Parathyroid adenoma (tissue), 2 donors: ENCODE measurements at regions not wholly inside any gene's neighbourhood (a gene's known extent, or its start where the extent isn't known, plus 50 kb on each side); places are given as distances from the start of the nearest gene placed in this dataset.

ENCODE experiments used
- H2AFZ ChIP-seq: fragments of 300-600 bp; sonication (generic); one replicate; pipeline ENCODE4 v1.7.0; 2017; ENCODE audit warnings: antibody characterized with exemption, mild to moderate bottlenecking
- H3K27ac ChIP-seq: fragments of 300-600 bp; sonication (generic); one replicate; pipeline ENCODE4 v1.7.0; 2017
- H3K27me3 ChIP-seq: fragments of 300-600 bp; sonication (generic); one replicate; pipeline ENCODE4 v1.7.0; 2017; ENCODE audit warnings: low read length; ENCODE audit not compliant: control insufficient read depth, insufficient read depth
- H3K36me3 ChIP-seq: fragments of 300-600 bp; sonication (generic); one replicate; pipeline ENCODE4 v1.7.0; 2017; ENCODE audit warnings: low read length; ENCODE audit not compliant: control insufficient read depth, insufficient read depth
- H3K4me1 ChIP-seq: fragments of 300-600 bp; sonication (generic); one replicate; pipeline ENCODE4 v1.7.0; 2017; ENCODE audit warnings: control low read depth
- H3K4me2 ChIP-seq: fragments of 300-600 bp; sonication (generic); one replicate; pipeline ENCODE4 v1.7.0; 2017; ENCODE audit warnings: low read length
- H3K4me3 ChIP-seq: fragments of 300-600 bp; sonication (generic); one replicate; pipeline ENCODE4 v1.7.0; 2017; ENCODE audit warnings: low read depth, low read length
- H3K79me2 ChIP-seq: fragments of 300-600 bp; sonication (generic); one replicate; pipeline ENCODE4 v1.7.0; 2017; ENCODE audit warnings: control low read depth
- H3K9ac ChIP-seq: fragments of 300-600 bp; sonication (generic); one replicate; pipeline ENCODE4 v1.7.0; 2017; ENCODE audit warnings: mild to moderate bottlenecking
- H3K9me3 ChIP-seq: fragments of 300-600 bp; sonication (generic); one replicate; pipeline ENCODE4 v1.7.0; 2017; ENCODE audit warnings: low read length; ENCODE audit not compliant: control insufficient read depth
- TF ChIP-seq, protein P1 (sequence below): fragments of 300-600 bp; sonication (generic); IDR thresholded peaks from one replicate; pipeline ENCODE4 v1.7.0; 2017; ENCODE audit warnings: antibody characterized with exemption, mild to moderate bottlenecking
- donor health status: primary hyperparathyroidism.

DNA sequence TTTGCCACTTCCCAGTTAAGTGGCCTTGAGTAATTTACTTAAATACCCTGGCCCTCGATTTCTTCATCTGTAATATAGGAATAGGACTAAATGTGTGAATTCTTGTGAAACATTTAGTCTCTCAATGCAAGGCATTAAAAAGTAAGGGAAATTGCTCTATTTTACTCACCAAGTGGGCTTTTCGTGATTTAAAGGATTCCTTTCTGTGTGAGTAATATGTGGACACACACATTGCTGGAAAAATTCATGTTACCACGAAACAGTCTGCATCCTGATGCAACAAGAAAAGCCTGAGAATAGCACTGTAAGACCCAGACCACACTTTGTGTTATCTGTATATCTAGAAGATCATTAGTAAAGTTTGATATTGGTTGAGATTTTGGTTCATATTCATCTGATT is 1243.0 kb upstream of the CDH9 start:
- Histone ChIP-seq H3K79me2 (no peaks in the 10 kb centered on the region), H3K4me2 (no peak overlapping the region), H3K36me3 (no peaks in the 10 kb centered on the region), H3K27me3 (no peaks in the 10 kb centered on the region), H3K4me3 (no peak overlapping the region), H3K9ac (no peak overlapping the region), H3K9me3 (no peaks in the 10 kb centered on the region), H2AFZ (no peak overlapping the region), H3K27ac (no peak overlapping the region), H3K4me1 (no peaks in the 10 kb centered on the region)
- TF ChIP-seq, protein P1, sequence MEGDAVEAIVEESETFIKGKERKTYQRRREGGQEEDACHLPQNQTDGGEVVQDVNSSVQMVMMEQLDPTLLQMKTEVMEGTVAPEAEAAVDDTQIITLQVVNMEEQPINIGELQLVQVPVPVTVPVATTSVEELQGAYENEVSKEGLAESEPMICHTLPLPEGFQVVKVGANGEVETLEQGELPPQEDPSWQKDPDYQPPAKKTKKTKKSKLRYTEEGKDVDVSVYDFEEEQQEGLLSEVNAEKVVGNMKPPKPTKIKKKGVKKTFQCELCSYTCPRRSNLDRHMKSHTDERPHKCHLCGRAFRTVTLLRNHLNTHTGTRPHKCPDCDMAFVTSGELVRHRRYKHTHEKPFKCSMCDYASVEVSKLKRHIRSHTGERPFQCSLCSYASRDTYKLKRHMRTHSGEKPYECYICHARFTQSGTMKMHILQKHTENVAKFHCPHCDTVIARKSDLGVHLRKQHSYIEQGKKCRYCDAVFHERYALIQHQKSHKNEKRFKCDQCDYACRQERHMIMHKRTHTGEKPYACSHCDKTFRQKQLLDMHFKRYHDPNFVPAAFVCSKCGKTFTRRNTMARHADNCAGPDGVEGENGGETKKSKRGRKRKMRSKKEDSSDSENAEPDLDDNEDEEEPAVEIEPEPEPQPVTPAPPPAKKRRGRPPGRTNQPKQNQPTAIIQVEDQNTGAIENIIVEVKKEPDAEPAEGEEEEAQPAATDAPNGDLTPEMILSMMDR, result no peak

DNA sequence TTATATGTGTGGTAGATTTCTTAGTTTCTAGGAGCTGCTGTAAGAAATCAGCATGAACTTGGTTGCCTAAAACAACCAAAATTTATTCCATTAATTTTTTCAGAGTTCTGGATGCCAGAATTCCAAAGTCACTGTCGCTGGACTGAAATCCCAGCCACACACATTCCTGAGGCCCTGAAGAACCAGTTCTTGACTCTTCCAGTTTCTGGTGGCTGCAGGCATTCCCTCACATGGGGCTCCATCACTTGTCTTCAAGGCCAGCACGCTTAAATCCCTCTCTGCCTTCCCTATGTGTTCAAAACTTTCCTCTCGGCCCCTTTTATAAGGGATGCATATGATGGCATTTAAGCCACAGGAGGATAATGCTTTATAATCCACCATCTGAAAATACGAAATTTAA is 1237.5 kb upstream of the CDH9 start:
- Histone ChIP-seq H3K9me3 (no peaks in the 10 kb centered on the region), H3K4me3 (no peak overlapping the region), H3K9ac (no peak overlapping the region), H3K27me3 (no peaks in the 10 kb centered on the region), H3K4me1 (no peaks in the 10 kb centered on the region), H3K27ac (no peak overlapping the region), H3K79me2 (no peaks in the 10 kb centered on the region), H3K4me2 (no peak overlapping the region), H2AFZ (no peak overlapping the region), H3K36me3 (no peaks in the 10 kb centered on the region)
- TF ChIP-seq, protein P1, result no peak

DNA sequence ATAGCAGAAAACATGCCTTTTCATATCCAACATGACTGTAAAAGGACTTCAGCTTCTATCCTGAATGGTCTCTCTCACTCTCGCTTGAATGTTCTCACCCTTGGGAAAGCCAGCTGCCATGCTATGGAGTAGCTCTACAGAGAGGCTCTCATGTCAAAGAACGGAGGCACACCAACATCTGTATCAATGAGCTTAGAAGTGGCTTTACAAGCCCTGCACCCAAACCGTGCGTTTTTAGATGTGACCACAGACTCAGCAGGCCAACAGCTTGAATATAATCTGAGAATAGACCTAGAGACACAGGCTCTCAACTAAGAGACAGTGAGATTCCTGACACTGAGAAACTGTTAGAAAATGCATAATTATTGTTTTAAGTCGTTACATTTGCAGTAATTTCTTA is 1231.6 kb upstream of the CDH9 start:
- no peak overlapping the region for H3K27ac ChIP-seq
- H3K27me3 ChIP-seq, result no peaks in the 10 kb centered on the region
- no peak overlapping the region for H3K9ac ChIP-seq
- no peak overlapping the region for H3K4me2 ChIP-seq
- no peaks in the 10 kb centered on the region for H3K9me3 ChIP-seq
- no peaks in the 10 kb centered on the region for H3K79me2 ChIP-seq
- H3K4me1 ChIP-seq, result no peaks in the 10 kb centered on the region
- H2AFZ ChIP-seq, result no peak overlapping the region
- H3K36me3 ChIP-seq, result no peaks in the 10 kb centered on the region
- H3K4me3 ChIP-seq, result no peak overlapping the region
- TF ChIP-seq, protein P1, result no peak

DNA sequence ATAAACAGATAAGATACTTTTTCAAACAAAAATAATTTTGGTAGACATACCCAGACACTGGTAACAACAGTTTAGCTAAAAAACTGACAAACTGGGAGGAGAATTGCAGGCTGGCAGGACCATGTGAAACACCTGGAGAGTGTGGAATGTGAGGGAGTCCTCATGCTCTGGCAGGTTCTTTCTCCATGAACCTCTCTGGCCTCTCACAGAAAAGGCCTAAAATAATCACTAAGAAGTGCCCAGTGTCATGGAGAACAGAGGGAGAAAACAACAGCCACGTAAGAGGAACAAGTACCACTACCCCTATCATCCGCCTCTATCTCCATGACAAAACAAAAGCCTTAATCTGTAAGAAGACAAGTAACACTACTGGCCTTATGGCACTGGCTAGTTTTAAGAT is 1227.5 kb upstream of the CDH9 start:
- no peak overlapping the region for H2AFZ ChIP-seq
- no peak overlapping the region for H3K27ac ChIP-seq
- H3K36me3 ChIP-seq, result no peaks in the 10 kb centered on the region
- H3K27me3 ChIP-seq, result no peaks in the 10 kb centered on the region
- TF ChIP-seq, protein P1, result no peak
- H3K4me1 ChIP-seq, result no peaks in the 10 kb centered on the region
- H3K9ac ChIP-seq, result no peak overlapping the region
- H3K4me3 ChIP-seq, result no peak overlapping the region
- no peaks in the 10 kb centered on the region for H3K79me2 ChIP-seq
- H3K4me2 ChIP-seq, result no peak overlapping the region
- H3K9me3 ChIP-seq, result no peaks in the 10 kb centered on the region

DNA sequence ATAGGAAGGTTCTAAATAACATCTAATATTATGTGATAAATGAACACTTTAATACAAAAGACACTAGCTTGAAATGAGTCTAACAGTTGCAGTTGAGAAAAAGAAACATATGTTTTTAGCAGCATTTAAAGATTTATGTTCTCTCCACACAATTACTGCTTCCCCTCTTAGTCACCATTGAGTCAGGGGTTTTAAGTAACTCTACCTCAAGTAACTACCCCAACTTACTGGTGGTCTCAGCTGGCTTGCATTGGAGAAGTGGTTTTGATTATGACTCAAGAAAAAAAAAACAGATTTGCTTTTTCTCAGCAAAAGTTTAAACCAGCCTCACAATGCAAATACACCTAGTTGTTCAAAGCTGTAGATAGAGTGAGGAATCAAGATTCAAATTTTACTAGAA is 1216.5 kb upstream of the CDH9 start:
- no peak overlapping the region for H3K9ac ChIP-seq
- H2AFZ ChIP-seq, result no peak overlapping the region
- TF ChIP-seq, protein P1, result no peak
- no peaks in the 10 kb centered on the region for H3K79me2 ChIP-seq
- no peaks in the 10 kb centered on the region for H3K9me3 ChIP-seq
- no peak overlapping the region for H3K4me3 ChIP-seq
- no peaks in the 10 kb centered on the region for H3K4me1 ChIP-seq
- H3K27me3 ChIP-seq, result no peaks in the 10 kb centered on the region
- no peaks in the 10 kb centered on the region for H3K36me3 ChIP-seq
- H3K4me2 ChIP-seq, result no peak overlapping the region
- no peak overlapping the region for H3K27ac ChIP-seq
